Body of pancreas (tissue), 4 donors: ENCODE measurements at regions not wholly inside any gene's neighbourhood (a gene's known extent, or its start where the extent isn't known, plus 50 kb on each side); places are given as distances from the start of the nearest gene placed in this dataset.

Experiments used
- CTCF ChIP-seq, 7 experiments: fragments of 450-650 bp in 4 of 7; fragments of 200-600 bp in 3 of 7; sonication (generic) in 3 of 7; IDR thresholded peaks; one replicate each; pipeline ENCODE4 v1.5.1; 2016 to 2019; ENCODE audit warnings: antibody characterized with exemption in 7 of 7
- POLR2A ChIP-seq, 3 donors: fragments of 450-650 bp; IDR thresholded peaks; one replicate each; pipeline ENCODE4 v1.6.1; 2016; ENCODE audit warnings: antibody characterized with exemption in 3 of 3, mild to moderate bottlenecking in 2 of 3

- TF ChIP-seq POLR2A (IDR thresholded peaks at IDR 0.05) (no peak), CTCF (IDR thresholded peaks at IDR 0.05) (no peak)
Observed at GRCh38 chr2:145184741-145185651, 665.1 kb upstream of the ZEB2 start.
